Gastrocnemius medialis (tissue), 4 donors: ENCODE measurements at regions not wholly inside any gene's neighbourhood (a gene's known extent, or its start where the extent isn't known, plus 50 kb on each side); places are given as distances from the start of the nearest gene placed in this dataset.

Experiments used
- CTCF ChIP-seq, 5 experiments: fragments of 450-650 bp in 3 of 5; fragments of 200-600 bp in 2 of 5; sonication (generic) in 2 of 5; IDR thresholded peaks in 4 of 5; conservative IDR thresholded peaks in 1 of 5; 1 replicate in 4 of 5; 2 replicates in 1 of 5; pipeline ENCODE4 v1.5.1; 2016 to 2019; ENCODE audit warnings: antibody characterized with exemption in 5 of 5, mild to moderate bottlenecking in 3 of 5, moderate library complexity in 3 of 5
- POLR2A ChIP-seq, 2 donors: fragments of 450-650 bp; IDR thresholded peaks; one replicate each; pipeline ENCODE4 v1.6.1; 2017; ENCODE audit warnings: antibody characterized with exemption in 2 of 2, mild to moderate bottlenecking in 2 of 2, moderate library complexity in 2 of 2

- TF ChIP-seq POLR2A (IDR thresholded peaks at IDR 0.05) (no peak), CTCF (IDR thresholded peaks at IDR 0.05 in 4 of 5, conservative IDR thresholded peaks at IDR 0.05 in 1 of 5) (no peak)
Observed at GRCh38 chr5:8216921-8217320, 348.0 kb downstream of the MTRR start.
